Activated CD8-positive, alpha-beta memory T cell treated with anti-CD3 and anti-CD28 coated beads for 48 hours (primary cell): ENCODE measurements at regions not wholly inside any gene's neighbourhood (a gene's known extent, or its start where the extent isn't known, plus 50 kb on each side); places are given as distances from the start of the nearest gene placed in this dataset.
"Not testable (repeated sequence)": the region's sequence is repeated elsewhere in the genome, so short reads cannot be mapped to it uniquely, and the experiment has no call there.

Experiments
- DNase-seq, 3 experiments: peaks; one replicate each; pipeline ENCODE4 v3.0.0-alpha.2; 2020; ENCODE audit warnings: low read depth in 2 of 3, low spot score in 2 of 3

GRCh38 chr16:65271996-65272395 lies 150.1 kb upstream of the CDH11 start:
- DNase-seq: no peak

- DNase-seq: no peak
Measured at GRCh38 chr16:65268331-65268730, 146.5 kb upstream of the CDH11 start.

GRCh38 chr16:65263896-65264295 lies 142.0 kb upstream of the CDH11 start:
- DNase-seq: no peak

- DNase-seq: no peak
Measured at GRCh38 chr16:65260746-65261145, 138.9 kb upstream of the CDH11 start.

- DNase-seq: no peak
Measured at GRCh38 chr16:65254144-65254543, 132.3 kb upstream of the CDH11 start.

- no peak for DNase-seq
Measured at GRCh38 chr16:65249768-65250167, 127.9 kb upstream of the CDH11 start.

- DNase-seq: no peak
Measured at GRCh38 chr16:65244787-65245186, 122.9 kb upstream of the CDH11 start.

- no peak for DNase-seq
Measured at GRCh38 chr16:65235339-65236177, 113.7 kb upstream of the CDH11 start.

- not testable (repeated sequence) for DNase-seq
Measured at GRCh38 chr16:65234721-65235320, 113.0 kb upstream of the CDH11 start.

- no peak for DNase-seq
Measured at GRCh38 chr16:65229191-65229662, 107.4 kb upstream of the CDH11 start.

GRCh38 chr16:65227150-65227835 lies 105.4 kb upstream of the CDH11 start:
- no peak for DNase-seq

GRCh38 chr16:65226077-65226476 lies 104.2 kb upstream of the CDH11 start:
- no peak for DNase-seq

- DNase-seq: no peak
Measured at GRCh38 chr16:65225488-65225887, 103.6 kb upstream of the CDH11 start.

- no peak for DNase-seq
Measured at GRCh38 chr16:65224994-65225393, 103.1 kb upstream of the CDH11 start.

GRCh38 chr16:65224471-65224870 lies 102.6 kb upstream of the CDH11 start:
- no peak for DNase-seq

GRCh38 chr16:65223335-65223734 lies 101.5 kb upstream of the CDH11 start:
- DNase-seq: no peak

- DNase-seq: no peak
Measured at GRCh38 chr16:65222536-65222935, 100.7 kb upstream of the CDH11 start.

GRCh38 chr16:65222049-65222448 lies 100.2 kb upstream of the CDH11 start:
- no peak for DNase-seq

GRCh38 chr16:65219786-65220185 lies 97.9 kb upstream of the CDH11 start:
- DNase-seq: no peak

- no peak for DNase-seq
Measured at GRCh38 chr16:65218348-65218747, 96.5 kb upstream of the CDH11 start.

GRCh38 chr16:65213866-65214595 lies 92.2 kb upstream of the CDH11 start:
- no peak for DNase-seq
